GM12878 (cell line): ENCODE measurements at regions not wholly inside any gene's neighbourhood (a gene's known extent, or its start where the extent isn't known, plus 50 kb on each side); places are given as distances from the start of the nearest gene placed in this dataset.

Experiments used
- ATAC-seq: fragments of 200-7000 bp; cut with Tn5 transposase; 3 replicates; pipeline ENCODE4 v1.9.1; 2020; ENCODE audit warnings: mild to moderate bottlenecking, moderate library complexity
- BruUV-seq: library from RNA; stranded (reverse); fragments of 400-500 nt; replicated peaks from 2 replicates; lab custom pipeline; 2021; lab: Mats Ljungman, UMichigan
- CTCF ChIA-PET: fragments of 300-600 bp; sonication (Branson Sonifier 250); formaldehyde crosslinking; extraction: SDS; loops from one replicate; lab custom pipeline; 2021; ENCODE audit warnings: inconsistent platforms; lab: Yijun Ruan, JAX
- POLR2A ChIA-PET: fragments of 350-600 bp; formaldehyde crosslinking; extraction: SDS; loops from one replicate; lab custom pipeline; 2021; ENCODE audit warnings: inconsistent platforms; lab: Charles Lee
- RAD21 ChIA-PET: fragments of 300-600 bp; sonication (Branson Sonifier 250); formaldehyde crosslinking; loops from one replicate; lab custom pipeline; 2023; ENCODE audit warnings: antibody characterized with exemption; ENCODE audit not compliant: unreplicated experiment; lab: Charles Lee
- SMC1A ChIA-PET: fragments of 300-600 bp; sonication (Branson Sonifier 250); formaldehyde crosslinking; loops from one replicate; lab custom pipeline; 2023; ENCODE audit not compliant: unreplicated experiment, uncharacterized antibody; lab: Charles Lee
- DNase-seq: peaks from one replicate; pipeline ENCODE4 v3.0.0-alpha.2; 2011; ENCODE audit warnings: low read depth, low spot score
- FAIRE-seq: peaks from 3 replicates; lab custom pipeline; 2011; peaks lifted over from hg19 to GRCh38; lab: Jason Lieb, UNC
- H2AFZ ChIP-seq: 2 replicates; pipeline ENCODE4 v1.6.0; 2011; ENCODE audit warnings: low read depth, low read length, control low read depth; ENCODE audit not compliant: control insufficient read depth
- H3K27ac ChIP-seq: 2 replicates; pipeline ENCODE4 v1.5.1; 2011; ENCODE audit warnings: control low read depth; ENCODE audit not compliant: control insufficient read depth, insufficient read depth
- H3K27me3 ChIP-seq, 2 experiments: replicated peaks in 1 of 2; 2 replicates each; pipeline versions ENCODE4 v1.6.0 to v1.6.1; 2011; ENCODE audit warnings: low read length in 1 of 2; ENCODE audit not compliant: control insufficient read depth in 2 of 2, insufficient read depth in 2 of 2
- H3K36me3 ChIP-seq, 2 experiments: 2 replicates each; pipeline ENCODE4 v1.5.1; 2011; ENCODE audit warnings: low read length in 1 of 2; ENCODE audit not compliant: control insufficient read depth in 2 of 2, insufficient read depth in 2 of 2
- H3K4me1 ChIP-seq: 2 replicates; pipeline ENCODE4 v1.6.1; 2011; ENCODE audit warnings: mild to moderate bottlenecking, low read length, moderate library complexity, mixed read lengths; ENCODE audit not compliant: control insufficient read depth, insufficient read depth
- H3K4me2 ChIP-seq: 2 replicates; pipeline ENCODE4 v1.6.0; 2011; ENCODE audit warnings: control low read depth; ENCODE audit not compliant: control insufficient read depth, insufficient read depth
- H3K4me3 ChIP-seq: fragments of 200-600 bp; sonication (generic); 2 replicates; pipeline ENCODE4 v1.5.1; 2016
- H3K79me2 ChIP-seq: 2 replicates; pipeline ENCODE4 v1.6.0; 2011; ENCODE audit warnings: low read length; ENCODE audit not compliant: control insufficient read depth, insufficient read depth
- H3K9ac ChIP-seq: 2 replicates; pipeline ENCODE4 v1.8.0; 2011; ENCODE audit warnings: low read length, control low read depth, mixed read lengths; ENCODE audit not compliant: control insufficient read depth, insufficient read depth
- H3K9me3 ChIP-seq: replicated peaks from 3 replicates; pipeline ENCODE4 v1.5.1; 2011; ENCODE audit warnings: mild to moderate bottlenecking, low read length; ENCODE audit not compliant: control insufficient read depth, insufficient read depth
- H4K20me1 ChIP-seq: 2 replicates; pipeline ENCODE4 v1.6.0; 2011; ENCODE audit not compliant: control insufficient read depth, insufficient read depth
- BRCA1 ChIP-seq: IDR thresholded peaks from 2 replicates; pipeline ENCODE4 v1.6.1; 2011; ENCODE audit warnings: low read depth, low read length, improper control_type of control experiment
- CBFB ChIP-seq: IDR thresholded peaks from 2 replicates; pipeline ENCODE4 v1.6.1; 2016; ENCODE audit warnings: antibody characterized with exemption, low read depth
- ZNF207 ChIP-seq: fragments of 450-650 bp; IDR thresholded peaks from 2 replicates; pipeline ENCODE4 v1.6.1; 2014; ENCODE audit warnings: antibody characterized with exemption, mild to moderate bottlenecking, borderline replicate concordance
- WGBS: methylation state at CpG from one replicate; pipeline ENCODE4 v1.1.6; 2016; ENCODE audit warnings: low lambda C conversion rate; ENCODE audit not compliant: insufficient replicate concordance, insufficient coverage; ENCODE audit errors: missing lambda C conversion rate; 5-methylcytosine and 5-hydroxymethylcytosine counted together
- in situ Hi-C: fragments of 300-500 bp; cut with MboI; formaldehyde crosslinking; loops from 9 replicates; pipeline ENCODE4 v1.14.3; 2018; ENCODE audit warnings: mixed read lengths
- intact Hi-C: fragments of 100-400 bp; cut with micrococcal nuclease; formaldehyde crosslinking; loops from one replicate; pipeline ENCODE4 v1.14.2; 2022; ENCODE audit not compliant: unreplicated experiment
- TF ChIP-seq, protein P1 (sequence below): fragments of 150-350 bp; IDR thresholded peaks from 2 replicates; pipeline ENCODE4 v1.6.1; 2016; ENCODE audit warnings: low read depth, low read length

DNA sequence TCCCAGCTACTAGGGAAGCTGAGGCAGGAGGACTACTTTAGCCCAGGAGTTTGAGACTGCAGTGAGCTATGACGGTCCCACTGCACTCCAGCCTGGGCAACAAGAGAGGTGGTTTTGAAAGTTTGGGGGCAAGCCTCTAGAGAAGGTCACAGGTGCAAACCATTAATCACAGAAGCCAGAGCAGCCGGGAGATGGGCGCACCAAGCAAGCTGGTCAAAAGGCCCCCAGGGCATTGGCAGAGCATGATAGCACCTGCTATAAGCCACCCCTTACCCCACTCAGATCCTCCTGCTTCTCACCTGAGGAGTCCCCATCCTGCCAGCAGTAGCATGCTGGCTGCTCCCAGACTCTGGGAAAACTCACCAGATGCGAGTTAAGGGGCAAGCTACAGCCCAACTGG is 116.1 kb upstream of the RAB12 start (continued):
- TF ChIP-seq, protein P1, sequence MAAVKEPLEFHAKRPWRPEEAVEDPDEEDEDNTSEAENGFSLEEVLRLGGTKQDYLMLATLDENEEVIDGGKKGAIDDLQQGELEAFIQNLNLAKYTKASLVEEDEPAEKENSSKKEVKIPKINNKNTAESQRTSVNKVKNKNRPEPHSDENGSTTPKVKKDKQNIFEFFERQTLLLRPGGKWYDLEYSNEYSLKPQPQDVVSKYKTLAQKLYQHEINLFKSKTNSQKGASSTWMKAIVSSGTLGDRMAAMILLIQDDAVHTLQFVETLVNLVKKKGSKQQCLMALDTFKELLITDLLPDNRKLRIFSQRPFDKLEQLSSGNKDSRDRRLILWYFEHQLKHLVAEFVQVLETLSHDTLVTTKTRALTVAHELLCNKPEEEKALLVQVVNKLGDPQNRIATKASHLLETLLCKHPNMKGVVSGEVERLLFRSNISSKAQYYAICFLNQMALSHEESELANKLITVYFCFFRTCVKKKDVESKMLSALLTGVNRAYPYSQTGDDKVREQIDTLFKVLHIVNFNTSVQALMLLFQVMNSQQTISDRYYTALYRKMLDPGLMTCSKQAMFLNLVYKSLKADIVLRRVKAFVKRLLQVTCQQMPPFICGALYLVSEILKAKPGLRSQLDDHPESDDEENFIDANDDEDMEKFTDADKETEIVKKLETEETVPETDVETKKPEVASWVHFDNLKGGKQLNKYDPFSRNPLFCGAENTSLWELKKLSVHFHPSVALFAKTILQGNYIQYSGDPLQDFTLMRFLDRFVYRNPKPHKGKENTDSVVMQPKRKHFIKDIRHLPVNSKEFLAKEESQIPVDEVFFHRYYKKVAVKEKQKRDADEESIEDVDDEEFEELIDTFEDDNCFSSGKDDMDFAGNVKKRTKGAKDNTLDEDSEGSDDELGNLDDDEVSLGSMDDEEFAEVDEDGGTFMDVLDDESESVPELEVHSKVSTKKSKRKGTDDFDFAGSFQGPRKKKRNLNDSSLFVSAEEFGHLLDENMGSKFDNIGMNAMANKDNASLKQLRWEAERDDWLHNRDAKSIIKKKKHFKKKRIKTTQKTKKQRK, result no peak
- TF ChIP-seq ZNF207 (no peak), BRCA1 (no peak)

DNA sequence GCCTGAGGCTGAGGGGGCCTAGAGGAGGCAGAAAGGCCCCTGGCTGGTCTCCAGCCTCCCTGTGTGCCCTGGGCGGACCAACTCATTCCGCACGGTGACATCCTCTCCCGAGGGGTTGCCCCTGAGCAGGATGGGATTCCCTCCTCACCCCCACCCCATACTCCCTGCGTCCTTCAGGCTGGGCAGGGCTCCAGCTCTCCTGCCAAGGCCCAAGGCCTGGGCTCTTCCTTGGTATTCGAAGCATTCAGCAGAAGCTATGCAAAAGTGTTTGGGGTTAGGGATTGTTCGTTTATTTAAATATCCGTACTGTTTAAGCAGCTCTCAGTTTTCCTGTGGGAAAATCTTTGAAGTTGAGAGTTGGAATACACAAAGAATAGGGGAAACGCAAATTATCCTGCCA is 113.1 kb upstream of the RAB12 start:
- H3K9me3 ChIP-seq, result no peaks in the 10 kb centered on the region

More for the DNA sequence above, 113.1 kb upstream of the RAB12 start:
- no peaks in the 10 kb centered on the region for H3K4me1 ChIP-seq
- WGBS, result 47% methylated on average over 9 of the region's 9 CpGs
- H3K36me3 ChIP-seq, result no peaks in the 10 kb centered on the region
- RAD21 ChIA-PET, result no interaction called here
- no peak for ATAC-seq
- CTCF ChIA-PET, result no interaction called here
- H3K27ac ChIP-seq, result no peak overlapping the region
- no peak overlapping the region for H2AFZ ChIP-seq
- no peak for TF ChIP-seq CBFB
- TF ChIP-seq, all 136 proteins: peak for 0
- POLR2A ChIA-PET, result no interaction called here
- intact Hi-C loops, result no loop called here
- Histone ChIP-seq H4K20me1 (no peaks in the 10 kb centered on the region), H3K9ac (no peak overlapping the region), H3K4me3 (no peak overlapping the region), H3K27me3 (peaks cover 3 to 8% of the 10 kb centered on the region in 2 experiments; a peak in 2 of 4 replicates), H3K79me2 (no peaks in the 10 kb centered on the region), H3K4me2 (no peak overlapping the region)
- in situ Hi-C loops, result loop anchor here (25.0 kb wide), 1 partner anchor 491 kb away; no protein-coding TSS in a partner anchor
- DNase-seq (no peak), FAIRE-seq (no peak)
- SMC1A ChIA-PET, result interaction anchor here (1.7 kb wide), 1 partner anchor 9 kb away, joined by 4 read pairs; no protein-coding TSS in a partner anchor
- BruUV-seq, result no TSS peak
